Osteocyte (in vitro differentiated cells): ENCODE measurements at regions not wholly inside any gene's neighbourhood (a gene's known extent, or its start where the extent isn't known, plus 50 kb on each side); places are given as distances from the start of the nearest gene placed in this dataset.
"Not testable (repeated sequence)": the region's sequence is repeated elsewhere in the genome, so short reads cannot be mapped to it uniquely, and the experiment has no call there.

ENCODE experiments used
- DNase-seq: peaks from one replicate; pipeline ENCODE4 v3.0.0; 2021; ENCODE audit warnings: mixed read lengths; ENCODE audit not compliant: unreplicated experiment; ENCODE audit errors: extremely low spot score
- H3K27ac Mint-ChIP-seq: one replicate; pipeline ENCODE4 v1.8.0; 2021; ENCODE audit warnings: mild to moderate bottlenecking, mixed read lengths; ENCODE audit not compliant: unreplicated experiment
- H3K27me3 Mint-ChIP-seq: one replicate; pipeline ENCODE4 v1.8.0; 2021; ENCODE audit warnings: mixed read lengths; ENCODE audit not compliant: unreplicated experiment
- H3K36me3 Mint-ChIP-seq: one replicate; pipeline ENCODE4 v1.8.0; 2021; ENCODE audit warnings: mixed read lengths; ENCODE audit not compliant: unreplicated experiment
- H3K4me1 Mint-ChIP-seq: one replicate; pipeline ENCODE4 v1.8.0; 2021; ENCODE audit warnings: mixed read lengths; ENCODE audit not compliant: unreplicated experiment
- H3K4me3 Mint-ChIP-seq: one replicate; pipeline ENCODE4 v1.8.0; 2021; ENCODE audit warnings: mild to moderate bottlenecking, moderate library complexity, mixed read lengths; ENCODE audit not compliant: unreplicated experiment
- H3K9me3 Mint-ChIP-seq: one replicate; pipeline ENCODE4 v1.8.0; 2021; ENCODE audit warnings: mixed read lengths; ENCODE audit not compliant: unreplicated experiment
- TF ChIP-seq, protein P1 (sequence below): fragments of 200-600 bp; sonication (generic); IDR thresholded peaks from 2 replicates; pipeline ENCODE4 v1.5.0; 2021; ENCODE audit warnings: antibody characterized with exemption, mild to moderate bottlenecking, moderate library complexity

DNA sequence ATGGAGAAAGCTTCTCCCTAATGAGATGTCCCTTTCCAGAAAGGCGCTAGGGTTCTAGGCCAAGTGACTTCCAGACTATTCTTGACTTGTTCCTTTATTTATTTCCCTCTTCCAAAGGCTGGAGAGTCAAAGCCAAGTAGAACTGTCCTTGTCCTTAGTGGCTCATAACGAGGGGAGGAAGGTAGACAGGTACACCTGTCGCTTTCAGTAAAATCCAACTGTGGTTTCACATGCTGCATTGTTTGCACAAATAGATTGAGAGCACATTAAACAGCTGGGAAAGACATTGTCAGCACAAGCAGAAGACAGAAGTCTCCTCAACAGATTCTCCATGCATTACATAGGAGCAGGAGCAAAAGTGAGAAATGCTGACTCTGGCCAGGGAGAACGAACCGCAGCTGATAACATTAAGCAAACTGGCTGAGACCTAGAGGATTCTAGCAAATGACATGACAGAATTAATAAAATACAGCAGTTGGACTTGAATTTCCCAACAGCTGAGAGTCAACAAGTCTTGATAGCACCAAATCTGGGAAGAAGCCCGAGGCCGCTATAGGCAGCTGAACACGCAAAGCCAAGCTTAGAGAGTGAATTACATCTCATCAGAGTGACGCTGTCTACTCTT lies 227.7 kb downstream of the TLE3 start:
- no peak overlapping the region for H3K27ac Mint-ChIP-seq
- no peak for DNase-seq
- H3K9me3 Mint-ChIP-seq: peaks cover 19% of the 10 kb centered on the region
- TF ChIP-seq, protein P1, sequence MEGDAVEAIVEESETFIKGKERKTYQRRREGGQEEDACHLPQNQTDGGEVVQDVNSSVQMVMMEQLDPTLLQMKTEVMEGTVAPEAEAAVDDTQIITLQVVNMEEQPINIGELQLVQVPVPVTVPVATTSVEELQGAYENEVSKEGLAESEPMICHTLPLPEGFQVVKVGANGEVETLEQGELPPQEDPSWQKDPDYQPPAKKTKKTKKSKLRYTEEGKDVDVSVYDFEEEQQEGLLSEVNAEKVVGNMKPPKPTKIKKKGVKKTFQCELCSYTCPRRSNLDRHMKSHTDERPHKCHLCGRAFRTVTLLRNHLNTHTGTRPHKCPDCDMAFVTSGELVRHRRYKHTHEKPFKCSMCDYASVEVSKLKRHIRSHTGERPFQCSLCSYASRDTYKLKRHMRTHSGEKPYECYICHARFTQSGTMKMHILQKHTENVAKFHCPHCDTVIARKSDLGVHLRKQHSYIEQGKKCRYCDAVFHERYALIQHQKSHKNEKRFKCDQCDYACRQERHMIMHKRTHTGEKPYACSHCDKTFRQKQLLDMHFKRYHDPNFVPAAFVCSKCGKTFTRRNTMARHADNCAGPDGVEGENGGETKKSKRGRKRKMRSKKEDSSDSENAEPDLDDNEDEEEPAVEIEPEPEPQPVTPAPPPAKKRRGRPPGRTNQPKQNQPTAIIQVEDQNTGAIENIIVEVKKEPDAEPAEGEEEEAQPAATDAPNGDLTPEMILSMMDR: no peak
- H3K27me3 Mint-ChIP-seq: peaks cover 15% of the 10 kb centered on the region
- no peak overlapping the region for H3K4me3 Mint-ChIP-seq
- no peaks in the 10 kb centered on the region for H3K4me1 Mint-ChIP-seq
- H3K36me3 Mint-ChIP-seq: no peaks in the 10 kb centered on the region

DNA sequence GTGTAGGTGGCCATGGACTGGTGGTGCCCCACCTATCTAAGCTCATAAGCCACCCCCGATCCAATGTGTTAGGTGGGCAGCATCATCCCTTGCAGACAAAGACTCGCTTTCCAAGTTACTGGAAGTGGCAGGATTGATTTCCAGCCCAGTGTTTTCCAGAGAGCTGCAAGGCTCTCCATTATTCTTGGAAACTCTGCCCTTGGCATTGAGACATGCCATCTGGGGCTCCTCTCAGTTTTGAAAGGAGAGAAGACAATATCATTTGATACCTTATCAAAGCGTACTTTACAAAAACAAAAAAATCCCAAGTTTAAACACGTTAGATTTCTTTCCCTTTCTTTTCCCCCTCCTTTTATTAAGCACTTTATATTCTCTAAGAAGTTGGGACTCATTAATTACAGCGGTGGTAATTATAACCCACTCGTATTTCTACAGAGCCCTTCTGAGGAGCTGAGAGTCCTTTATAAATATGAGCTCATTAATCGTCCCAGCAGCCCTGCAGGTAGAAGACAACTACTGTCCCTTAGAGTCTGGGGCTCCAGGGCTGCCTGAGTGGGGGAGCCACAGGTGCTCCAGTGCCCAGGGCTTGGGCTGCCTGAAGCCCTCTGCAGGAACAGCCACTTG lies 226.1 kb downstream of the TLE3 start:
- Mint-ChIP-seq H3K4me3 (no peak overlapping the region), H3K27ac (no peak overlapping the region), H3K9me3 (peaks cover 19% of the 10 kb centered on the region), H3K4me1 (no peaks in the 10 kb centered on the region), H3K27me3 (peaks cover 11% of the 10 kb centered on the region), H3K36me3 (no peaks in the 10 kb centered on the region)
- TF ChIP-seq, protein P1: no peak
- DNase-seq: no peak

DNA sequence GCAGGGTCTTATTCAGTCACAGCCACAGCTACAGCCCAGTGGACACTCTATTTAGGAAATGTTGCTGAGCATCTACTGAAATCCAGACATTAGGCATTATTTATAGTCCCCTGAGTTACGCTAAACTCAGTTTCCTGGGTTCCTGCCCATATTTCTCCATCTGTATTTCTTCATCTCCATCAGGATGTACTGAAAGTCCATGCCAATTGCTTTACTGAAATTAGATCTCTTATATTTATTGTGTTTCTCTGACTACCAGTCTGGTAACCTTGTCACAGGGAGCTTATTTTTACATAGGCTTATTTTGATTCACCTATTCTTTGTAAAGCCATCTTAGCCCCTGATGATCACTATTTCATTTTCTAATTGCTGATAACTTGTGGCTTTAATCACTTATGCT lies 223.9 kb downstream of the TLE3 start:
- no peak for DNase-seq
- Mint-ChIP-seq H3K27ac (no peak overlapping the region), H3K9me3 (peaks cover 15% of the 10 kb centered on the region), H3K27me3 (peaks cover 16% of the 10 kb centered on the region), H3K36me3 (no peaks in the 10 kb centered on the region), H3K4me3 (no peak overlapping the region), H3K4me1 (no peaks in the 10 kb centered on the region)
- TF ChIP-seq, protein P1: no peak

DNA sequence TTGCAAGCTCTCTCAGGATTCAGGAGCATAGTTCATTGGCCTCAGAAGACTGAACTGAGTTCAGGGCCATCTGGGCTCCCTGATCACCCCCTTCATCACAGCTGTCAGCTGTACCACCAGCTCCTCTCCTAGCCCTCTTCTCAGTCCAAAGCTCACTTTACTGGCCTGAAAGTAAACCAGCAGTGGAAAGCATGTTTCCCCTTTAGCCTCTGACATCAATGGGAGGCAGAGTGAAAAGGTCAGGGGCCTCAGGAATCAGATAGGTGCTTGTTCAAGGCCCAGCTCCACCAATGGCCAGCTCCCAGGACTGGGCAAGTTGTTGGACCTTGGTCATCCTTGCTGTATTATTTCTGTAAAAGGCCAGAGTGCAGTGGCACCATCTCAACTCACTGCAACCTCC lies 223.4 kb downstream of the TLE3 start:
- peaks cover 16% of the 10 kb centered on the region for H3K27me3 Mint-ChIP-seq
- no peak for DNase-seq
- H3K27ac Mint-ChIP-seq: no peak overlapping the region
- no peak overlapping the region for H3K4me3 Mint-ChIP-seq
- TF ChIP-seq, protein P1: no peak
- peaks cover 15% of the 10 kb centered on the region for H3K9me3 Mint-ChIP-seq
- no peaks in the 10 kb centered on the region for H3K4me1 Mint-ChIP-seq
- H3K36me3 Mint-ChIP-seq: no peaks in the 10 kb centered on the region

DNA sequence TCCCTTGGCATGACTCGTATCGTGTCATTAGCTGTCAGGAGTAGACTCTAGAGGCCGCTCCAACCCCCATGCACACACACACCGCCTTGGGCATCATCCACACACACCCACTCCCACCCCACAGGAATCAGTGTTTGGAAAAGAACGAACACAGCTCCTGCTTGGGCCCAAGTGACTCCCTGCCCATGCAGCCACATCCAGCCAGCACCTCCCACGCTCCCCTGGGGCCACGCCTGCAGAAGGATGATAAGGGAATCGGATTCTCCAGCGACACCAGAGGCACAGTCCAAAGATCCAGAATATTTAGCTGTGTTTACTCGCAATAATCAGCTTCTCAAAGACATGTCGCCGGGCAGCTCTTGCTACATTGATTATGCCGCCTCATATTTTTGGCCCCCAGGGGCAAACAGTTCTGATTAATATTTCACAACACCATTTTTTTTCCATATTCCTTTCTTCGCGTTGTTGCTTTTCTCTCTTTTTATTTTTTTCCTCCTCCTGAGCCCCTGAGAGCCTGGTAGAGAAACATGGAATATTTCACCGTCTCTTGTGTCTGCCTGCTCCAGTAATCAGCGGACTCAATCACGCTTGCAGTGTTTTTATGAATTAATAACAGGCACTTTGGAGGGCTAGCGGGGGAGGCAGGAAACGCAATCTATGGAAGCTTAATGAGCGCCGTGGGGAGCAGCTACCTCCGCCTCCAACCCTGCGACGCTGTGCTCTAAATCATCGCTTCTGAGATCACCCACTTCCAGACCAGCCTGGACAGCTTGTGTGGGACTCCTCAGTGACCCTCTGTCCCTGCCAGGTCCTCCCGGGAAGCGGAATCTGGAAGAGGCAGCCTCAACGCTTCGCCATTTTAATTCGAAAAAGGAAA lies 221.4 kb downstream of the TLE3 start:
- Mint-ChIP-seq H3K27ac (no peak overlapping the region), H3K4me3 (no peak overlapping the region), H3K36me3 (no peaks in the 10 kb centered on the region), H3K27me3 (peaks cover 15% of the 10 kb centered on the region), H3K9me3 (peaks cover 15% of the 10 kb centered on the region), H3K4me1 (no peaks in the 10 kb centered on the region)
- DNase-seq: no peak
- TF ChIP-seq, protein P1: no peak

DNA sequence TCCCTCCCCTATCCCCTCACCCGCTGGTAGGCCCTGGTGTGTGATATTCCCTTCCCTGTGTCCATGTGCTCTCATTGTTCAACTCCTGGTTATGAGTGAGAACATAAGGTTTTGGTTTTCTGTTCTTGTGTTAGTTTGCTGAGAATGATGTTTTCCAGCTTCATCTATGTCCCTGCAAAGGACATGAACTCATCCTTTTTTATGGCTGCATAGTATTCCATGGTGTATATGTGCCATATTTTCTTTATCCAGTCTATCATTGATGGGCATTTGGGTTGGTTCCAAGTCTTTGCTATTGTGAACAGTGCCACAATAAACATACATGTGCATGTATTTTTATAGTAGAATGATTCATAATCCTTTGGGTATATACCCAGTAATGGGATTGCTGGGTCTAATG lies 217.8 kb downstream of the TLE3 start:
- not testable (repeated sequence) for H3K4me3 Mint-ChIP-seq, H3K27ac Mint-ChIP-seq, H3K4me1 Mint-ChIP-seq, H3K9me3 Mint-ChIP-seq, H3K36me3 Mint-ChIP-seq, DNase-seq
- peaks cover 39% of the 10 kb centered on the region for H3K27me3 Mint-ChIP-seq
